OCI-LY1 (cell line): ENCODE measurements at regions not wholly inside any gene's neighbourhood (a gene's known extent, or its start where the extent isn't known, plus 50 kb on each side); places are given as distances from the start of the nearest gene placed in this dataset.

Experiments used
- CTCF ChIP-seq: fragments of 200-600 bp; sonication (generic), shearing (Covaris generic); IDR thresholded peaks from 2 replicates; pipeline ENCODE4 v1.5.1; 2017; ENCODE audit warnings: mild to moderate bottlenecking, antibody characterized with exemption, low read length, moderate library complexity, mixed read lengths
- EZH2 ChIP-seq: fragments of 200-600 bp; sonication (generic), shearing (Covaris generic); IDR thresholded peaks from 2 replicates; pipeline ENCODE4 v1.8.0; 2017; ENCODE audit warnings: borderline replicate concordance, mixed run types, mild to moderate bottlenecking, antibody characterized with exemption, low read length, moderate library complexity, mixed read lengths

- no peak for TF ChIP-seq EZH2
- no peak for TF ChIP-seq CTCF
Measured at GRCh38 chr13:90899416-90899815, 448.1 kb upstream of the MIR17HG start.
